ENCODE measurements at regions not wholly inside any gene's neighbourhood (a gene's known extent, or its start where the extent isn't known, plus 50 kb on each side); places are given as distances from the start of the nearest gene placed in this dataset.
"Not testable (repeated sequence)": the region's sequence is repeated elsewhere in the genome, so short reads cannot be mapped to it uniquely, and the experiment has no call there.

DNA sequence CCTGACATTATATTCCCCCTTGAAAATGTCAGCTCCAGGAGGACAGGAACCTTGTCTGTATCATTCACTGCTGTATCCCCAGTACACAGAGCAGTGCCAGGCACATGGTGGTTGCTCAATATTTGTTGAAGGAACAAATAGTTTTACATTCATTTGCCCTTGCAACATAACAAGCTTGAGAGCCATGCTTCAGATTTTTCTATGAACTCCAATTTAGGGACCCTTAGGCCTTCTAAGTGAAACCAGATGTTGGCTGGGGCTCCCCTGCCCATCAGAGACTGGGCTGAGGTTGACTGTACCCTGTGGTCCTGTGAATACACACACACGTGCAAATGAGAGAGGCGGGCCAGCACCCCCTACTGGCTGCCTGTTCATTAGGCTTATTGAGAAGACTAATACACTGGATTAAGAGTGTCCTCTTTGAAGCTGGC, 214.9 kb upstream of the WWC1 start:
- DNase-seq: peak in 1 of 2 experiments; percentile 8

GRCh38 chr5:168085261-168086031, 206.0 kb upstream of the WWC1 start:
- DNase-seq: no peak

DNA sequence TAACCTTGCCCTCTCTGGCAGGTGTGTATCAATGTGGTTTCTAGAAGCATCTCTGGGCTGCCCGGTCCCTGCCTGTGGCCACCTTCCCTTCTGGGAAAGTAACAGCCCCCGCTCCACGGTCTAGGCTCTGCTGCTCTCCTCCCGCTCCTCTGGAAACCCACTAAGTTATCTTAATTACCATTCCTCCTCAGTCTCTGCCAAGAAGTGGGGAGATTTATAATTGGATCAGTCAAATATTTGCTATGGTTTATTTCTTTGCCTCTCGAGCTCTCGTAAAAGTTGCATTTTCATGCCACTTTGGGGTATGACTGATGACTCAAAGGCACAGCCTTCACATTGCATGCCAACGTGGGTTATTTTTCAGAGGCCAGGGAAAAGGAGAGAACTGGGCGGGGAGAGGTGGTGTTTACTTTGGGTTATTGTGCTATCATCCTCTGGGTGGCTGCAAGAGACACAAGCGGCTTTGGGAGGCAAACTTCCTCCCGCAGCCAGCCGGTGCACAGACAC, 205.3 kb upstream of the WWC1 start:
- peak; percentile 6 to 28 for DNase-seq

DNA sequence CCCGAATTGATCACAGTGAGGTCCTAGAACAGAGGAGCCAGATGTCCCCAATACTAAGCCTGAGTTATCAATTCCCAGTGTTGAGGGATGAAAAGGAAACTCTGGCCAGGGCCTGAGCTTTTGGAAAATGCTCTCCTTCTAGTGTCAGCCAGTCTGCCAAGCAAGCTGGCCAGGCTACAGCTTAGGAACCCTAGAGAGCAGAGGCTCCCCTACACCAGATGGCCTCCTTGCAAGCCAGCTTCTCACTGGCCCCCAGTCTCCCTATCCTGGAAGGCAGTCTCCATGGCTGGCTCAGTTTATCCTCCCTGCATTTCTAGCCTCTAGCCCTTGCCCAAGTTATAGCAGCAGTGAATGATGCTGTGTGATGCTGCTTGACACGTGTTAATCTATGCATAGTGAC, 204.7 kb upstream of the WWC1 start:
- DNase-seq: no peak

- no peak for DNase-seq
These were observed 202.9 kb upstream of the WWC1 start for GRCh38 chr5:168088410-168089173.

DNA sequence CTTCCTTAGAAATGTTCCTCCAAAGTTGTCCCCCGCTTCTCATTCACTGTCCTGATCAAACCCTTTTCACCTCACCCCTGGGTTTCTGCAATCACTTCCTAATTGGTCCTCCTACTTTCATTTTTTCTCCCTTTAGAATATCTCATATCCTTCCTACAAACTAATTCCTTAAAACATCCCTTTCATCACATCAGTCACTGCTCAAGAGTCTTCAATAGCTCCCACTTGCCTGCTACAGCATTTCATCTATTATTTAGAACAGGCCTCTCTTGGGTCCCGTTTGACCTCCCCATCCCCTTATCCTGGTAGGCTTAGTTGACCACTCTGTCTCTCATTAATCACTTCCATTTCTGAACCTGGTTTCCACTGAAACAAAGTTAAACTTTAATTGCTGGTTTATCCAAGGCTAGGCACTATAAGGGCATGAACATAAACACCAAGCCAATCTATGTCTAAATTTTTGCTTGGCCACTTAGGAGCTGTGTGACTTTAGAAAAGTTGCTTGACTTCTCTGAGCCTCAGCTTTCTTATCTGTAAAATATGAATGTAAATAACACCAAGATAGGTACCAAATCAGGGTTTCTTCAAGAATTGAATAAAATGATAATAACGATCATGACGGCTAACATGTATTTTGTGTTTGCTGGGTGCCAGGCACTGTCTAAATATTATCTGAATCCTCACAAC, 202.1 kb upstream of the WWC1 start:
- no peak for DNase-seq

GRCh38 chr5:168092209-168093185, 198.9 kb upstream of the WWC1 start:
- DNase-seq: no peak

- DNase-seq: no peak
These were observed 198.1 kb upstream of the WWC1 start for GRCh38 chr5:168093200-168093910.

- no peak for DNase-seq
These were observed 194.9 kb upstream of the WWC1 start for GRCh38 chr5:168096525-168096924.

GRCh38 chr5:168097876-168098653, 193.4 kb upstream of the WWC1 start:
- no peak for DNase-seq

GRCh38 chr5:168101352-168101751, 190.1 kb upstream of the WWC1 start:
- DNase-seq: no peak

DNA sequence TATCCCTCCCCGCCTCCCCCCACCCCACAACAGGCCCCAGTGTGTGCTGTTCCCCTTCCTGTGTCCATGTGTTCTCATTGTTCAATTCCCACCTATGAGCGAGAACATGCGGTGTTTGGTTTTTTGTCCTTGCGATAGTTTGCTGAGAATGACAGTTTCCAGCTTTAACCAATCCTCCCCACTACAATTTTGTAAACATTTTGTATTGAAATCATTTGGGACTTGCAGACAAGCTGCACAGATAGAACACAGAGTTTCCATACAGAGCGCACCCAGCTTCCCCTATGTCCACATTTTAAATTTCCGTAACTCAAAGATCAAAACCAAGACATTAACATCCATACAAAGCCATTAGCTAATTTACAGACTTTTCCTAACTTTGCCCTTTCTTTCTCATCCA, 188.4 kb upstream of the WWC1 start:
- not testable (repeated sequence) for DNase-seq

DNA sequence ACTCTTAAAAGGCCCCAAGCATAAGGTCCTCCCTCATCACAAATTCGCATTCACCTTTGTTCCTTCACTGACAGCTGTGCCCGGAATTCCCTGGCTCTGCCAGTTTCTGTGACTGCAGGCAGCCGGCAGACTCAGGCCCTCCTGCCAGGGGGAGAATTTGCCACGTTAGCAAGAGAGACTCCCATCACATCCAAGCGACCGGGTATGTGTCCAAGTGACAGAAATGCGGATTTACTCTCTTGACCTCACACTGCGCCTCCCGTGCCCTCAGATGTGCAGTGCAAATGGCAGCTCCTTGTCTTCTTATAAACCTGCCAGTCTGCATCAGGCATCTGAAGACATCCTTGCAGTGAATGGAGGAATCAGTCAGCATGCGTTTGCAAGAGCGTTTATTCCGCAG, 187.1 kb upstream of the WWC1 start:
- DNase-seq: no peak

- DNase-seq: no peak
These were observed 186.5 kb upstream of the WWC1 start for GRCh38 chr5:168104811-168105481.

DNA sequence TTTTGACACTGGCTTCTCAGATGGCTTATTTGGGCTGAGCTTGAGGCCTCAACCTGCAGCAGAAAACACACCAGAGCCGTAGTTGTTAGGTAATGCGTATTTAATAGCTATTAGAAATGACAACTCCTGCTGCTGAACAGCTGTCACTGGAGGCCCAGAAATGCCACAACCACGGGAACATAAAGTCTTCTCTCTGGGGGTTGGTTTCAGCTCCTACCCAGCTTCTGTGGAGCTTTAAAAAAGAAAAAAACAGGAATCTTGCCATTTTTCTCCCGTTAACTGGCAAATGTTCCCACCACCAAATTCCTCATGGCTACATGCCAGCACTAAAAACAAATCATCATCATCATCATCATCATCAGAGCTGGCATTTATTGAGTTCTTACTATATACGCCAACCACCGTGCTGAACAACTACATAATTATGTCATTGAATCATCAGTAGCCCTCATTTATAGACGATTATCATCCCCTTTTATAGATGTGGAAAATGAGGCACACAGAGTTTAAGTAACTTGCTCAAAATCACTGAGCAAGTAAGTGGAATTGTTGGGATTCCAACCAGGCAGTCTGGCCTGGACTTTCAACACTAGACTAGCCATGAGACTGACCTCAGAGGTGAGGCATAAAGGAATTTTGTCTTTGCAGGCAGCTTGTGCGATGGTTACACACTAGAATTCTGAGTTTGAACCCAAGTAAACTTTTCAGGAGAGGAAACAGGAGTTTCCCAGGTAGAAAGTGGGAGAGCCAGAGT, 185.3 kb upstream of the WWC1 start:
- DNase-seq: no peak

DNA sequence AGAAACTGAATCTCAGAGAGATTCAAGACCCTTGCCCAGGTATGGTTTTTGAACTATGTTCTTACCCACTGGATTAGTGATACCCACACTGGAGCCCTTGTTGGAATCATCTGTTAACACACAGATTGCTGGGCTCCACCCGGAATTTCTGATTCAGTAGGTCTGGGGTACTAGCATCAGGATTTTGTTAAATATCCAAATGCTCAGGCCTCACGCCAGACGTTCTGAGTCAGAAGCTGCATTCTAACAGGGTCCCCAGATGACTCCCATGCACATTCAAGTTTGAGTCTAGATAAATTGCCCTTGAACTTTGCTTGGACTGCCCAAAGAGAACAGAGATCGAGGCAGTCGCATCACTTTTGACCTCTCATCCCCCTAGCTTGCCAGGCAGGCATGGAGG, 182.0 kb upstream of the WWC1 start:
- DNase-seq: no peak

- DNase-seq: no peak
These were observed 181.1 kb upstream of the WWC1 start for GRCh38 chr5:168110384-168110783.

GRCh38 chr5:168110870-168111832, 180.3 kb upstream of the WWC1 start:
- DNase-seq: no peak

Measured in NCI-H2081 (cell line).